RWPE2 (cell line): ENCODE measurements at regions not wholly inside any gene's neighbourhood (a gene's known extent, or its start where the extent isn't known, plus 50 kb on each side); places are given as distances from the start of the nearest gene placed in this dataset.

Experiments used
- ATAC-seq: fragments of 200-7000 bp; cut with Tn5 transposase; 3 replicates; pipeline ENCODE4 v1.9.1; 2021; ENCODE audit warnings: low read depth
- DNase-seq: peaks from one replicate; pipeline ENCODE4 v3.0.0-alpha.2; 2020; ENCODE audit warnings: low spot score
- H3K27ac ChIP-seq: fragments of 450-650 bp; 2 replicates; pipeline ENCODE4 v1.5.1; 2017; ENCODE audit warnings: mild to moderate bottlenecking; ENCODE audit not compliant: poor library complexity, severe bottlenecking
- H3K27me3 ChIP-seq: fragments of 250-450 bp; sonication (Bioruptor Pico); 2 replicates; pipeline ENCODE4 v1.5.1; 2021; ENCODE audit warnings: mild to moderate bottlenecking, moderate library complexity; ENCODE audit not compliant: insufficient read depth, poor library complexity, severe bottlenecking
- H3K36me3 ChIP-seq: fragments of 250-450 bp; sonication (Bioruptor Pico); 2 replicates; pipeline ENCODE4 v1.5.1; 2020; ENCODE audit warnings: low read depth, mild to moderate bottlenecking, moderate library complexity
- H3K4me1 ChIP-seq: fragments of 250-450 bp; sonication (Bioruptor Pico); 2 replicates; pipeline ENCODE4 v1.5.1; 2021; ENCODE audit warnings: mild to moderate bottlenecking, moderate library complexity; ENCODE audit not compliant: insufficient read depth, poor library complexity, severe bottlenecking
- H3K4me3 ChIP-seq: fragments of 250-450 bp; sonication (Bioruptor Pico); 2 replicates; pipeline ENCODE4 v1.5.1; 2021; ENCODE audit warnings: mild to moderate bottlenecking, moderate library complexity; ENCODE audit not compliant: severe bottlenecking
- H3K9me3 ChIP-seq: fragments of 250-450 bp; sonication (Bioruptor Pico); 2 replicates; pipeline ENCODE4 v1.5.1; 2021; ENCODE audit warnings: mild to moderate bottlenecking, moderate library complexity; ENCODE audit not compliant: severe bottlenecking
- TF ChIP-seq, protein P1 (sequence below): fragments of 450-650 bp; IDR thresholded peaks from one replicate; pipeline ENCODE4 v1.5.1; 2017; ENCODE audit warnings: mild to moderate bottlenecking, moderate library complexity; ENCODE audit not compliant: poor library complexity, severe bottlenecking

DNA sequence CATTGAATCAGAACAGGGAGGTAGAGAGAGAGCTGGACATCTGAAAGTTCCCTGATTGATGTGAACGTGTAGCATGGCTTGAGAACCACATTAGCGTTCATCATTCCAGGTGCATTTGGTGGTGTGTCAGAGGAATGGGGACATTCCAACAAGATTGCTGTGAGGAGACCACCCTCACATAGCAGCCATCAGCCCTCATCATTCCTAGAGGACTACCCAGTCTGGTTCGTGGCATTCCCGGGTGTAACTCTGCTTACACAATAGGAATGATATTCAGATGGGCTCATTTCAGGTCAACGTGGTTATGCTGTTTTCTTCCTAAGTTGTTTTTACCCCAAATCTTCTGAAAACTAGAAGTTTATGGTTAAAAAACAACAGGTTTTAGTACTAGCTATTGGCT lies 62.2 kb upstream of the KLHL31 start:
- ATAC-seq (no peak), DNase-seq (no peak)
- Histone ChIP-seq H3K27ac (no peak overlapping the region), H3K9me3 (no peaks in the 10 kb centered on the region), H3K27me3 (no peaks in the 10 kb centered on the region), H3K36me3 (no peaks in the 10 kb centered on the region), H3K4me3 (no peak overlapping the region), H3K4me1 (peaks cover 6% of the 10 kb centered on the region)
- TF ChIP-seq, protein P1, sequence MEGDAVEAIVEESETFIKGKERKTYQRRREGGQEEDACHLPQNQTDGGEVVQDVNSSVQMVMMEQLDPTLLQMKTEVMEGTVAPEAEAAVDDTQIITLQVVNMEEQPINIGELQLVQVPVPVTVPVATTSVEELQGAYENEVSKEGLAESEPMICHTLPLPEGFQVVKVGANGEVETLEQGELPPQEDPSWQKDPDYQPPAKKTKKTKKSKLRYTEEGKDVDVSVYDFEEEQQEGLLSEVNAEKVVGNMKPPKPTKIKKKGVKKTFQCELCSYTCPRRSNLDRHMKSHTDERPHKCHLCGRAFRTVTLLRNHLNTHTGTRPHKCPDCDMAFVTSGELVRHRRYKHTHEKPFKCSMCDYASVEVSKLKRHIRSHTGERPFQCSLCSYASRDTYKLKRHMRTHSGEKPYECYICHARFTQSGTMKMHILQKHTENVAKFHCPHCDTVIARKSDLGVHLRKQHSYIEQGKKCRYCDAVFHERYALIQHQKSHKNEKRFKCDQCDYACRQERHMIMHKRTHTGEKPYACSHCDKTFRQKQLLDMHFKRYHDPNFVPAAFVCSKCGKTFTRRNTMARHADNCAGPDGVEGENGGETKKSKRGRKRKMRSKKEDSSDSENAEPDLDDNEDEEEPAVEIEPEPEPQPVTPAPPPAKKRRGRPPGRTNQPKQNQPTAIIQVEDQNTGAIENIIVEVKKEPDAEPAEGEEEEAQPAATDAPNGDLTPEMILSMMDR, result no peak

DNA sequence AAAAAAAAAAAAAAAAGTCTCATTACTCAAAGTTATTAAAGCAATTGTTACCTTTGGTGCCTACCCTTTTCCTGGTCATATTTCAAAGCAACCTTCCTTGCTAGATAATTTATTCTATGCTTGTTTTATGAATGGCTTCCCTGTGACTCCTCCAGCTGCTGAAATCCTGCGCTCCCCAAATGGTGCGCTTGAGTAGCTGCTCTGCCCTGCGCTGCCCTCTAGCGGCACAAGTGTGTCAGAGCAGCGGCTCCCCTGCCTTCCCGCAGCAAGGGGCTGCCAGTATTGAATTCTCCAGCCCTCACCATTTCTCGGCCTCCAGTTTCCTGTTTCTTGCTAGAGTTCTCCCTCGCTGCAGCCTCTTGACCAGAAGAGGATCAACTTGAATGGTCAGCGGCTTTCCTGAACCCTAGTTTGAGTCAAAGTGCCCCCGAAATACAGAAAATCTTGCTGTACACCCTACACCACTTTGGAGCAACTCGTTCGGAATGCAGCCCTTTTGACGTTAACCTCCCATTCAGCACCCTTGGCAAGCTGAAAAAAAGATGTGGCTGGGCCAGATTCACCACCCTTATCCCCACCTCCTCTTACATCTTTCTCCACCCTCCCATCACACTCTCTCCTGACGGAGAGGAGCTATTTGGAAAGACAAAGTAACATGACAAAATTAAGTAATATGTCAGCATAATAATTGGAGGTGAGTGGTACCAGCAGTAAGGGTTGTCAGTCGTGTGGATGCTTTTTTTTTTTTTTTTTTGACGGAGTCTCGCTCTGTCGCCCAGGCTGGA lies 60.4 kb upstream of the KLHL31 start:
- no peak overlapping the region for H3K27ac ChIP-seq
- no peaks in the 10 kb centered on the region for H3K36me3 ChIP-seq
- DNase-seq (no peak), ATAC-seq (peak; percentile 66; the same call in 2 of the 3 replicates)
- TF ChIP-seq, protein P1, result peak; percentile 89
- no peaks in the 10 kb centered on the region for H3K27me3 ChIP-seq
- no peaks in the 10 kb centered on the region for H3K9me3 ChIP-seq
- H3K4me3 ChIP-seq, result no peak overlapping the region
- H3K4me1 ChIP-seq, result peaks cover 6% of the 10 kb centered on the region

DNA sequence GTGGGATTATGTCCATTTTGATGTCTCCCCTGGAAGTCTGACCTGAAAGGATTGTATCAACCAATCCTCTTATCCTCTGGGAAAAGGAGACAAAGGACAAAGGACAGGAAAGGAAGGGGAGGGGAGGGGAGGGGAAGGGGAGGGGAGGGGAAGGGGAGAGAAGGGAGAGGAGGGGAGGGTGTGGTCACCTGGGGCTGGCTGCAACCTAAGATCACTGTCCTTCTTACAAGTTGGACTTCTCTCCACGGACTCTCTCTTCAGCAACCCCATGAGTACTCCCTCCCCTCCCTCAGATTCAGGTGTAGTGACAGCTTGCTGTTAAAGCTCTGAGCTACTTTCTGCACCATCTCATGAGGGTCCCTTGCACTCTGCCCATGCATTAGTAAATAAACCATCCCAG lies 58.9 kb upstream of the KLHL31 start:
- no peaks in the 10 kb centered on the region for H3K9me3 ChIP-seq
- H3K4me3 ChIP-seq, result no peak overlapping the region
- no peaks in the 10 kb centered on the region for H3K27me3 ChIP-seq
- DNase-seq (no peak), ATAC-seq (no peak)
- H3K36me3 ChIP-seq, result no peaks in the 10 kb centered on the region
- TF ChIP-seq, protein P1, result no peak
- H3K4me1 ChIP-seq, result peaks cover 6% of the 10 kb centered on the region
- H3K27ac ChIP-seq, result no peak overlapping the region

GRCh38 chr6:53723331-53723730 lies 57.8 kb upstream of the KLHL31 start:
- ATAC-seq (no peak), DNase-seq (no peak)
- TF ChIP-seq, protein P1, result no peak
- Histone ChIP-seq H3K27ac (no peak overlapping the region), H3K27me3 (no peaks in the 10 kb centered on the region), H3K36me3 (no peaks in the 10 kb centered on the region), H3K4me3 (no peak overlapping the region), H3K4me1 (peaks cover 2% of the 10 kb centered on the region), H3K9me3 (no peaks in the 10 kb centered on the region)

- Histone ChIP-seq H3K4me1 (no peaks in the 10 kb centered on the region), H3K36me3 (no peaks in the 10 kb centered on the region), H3K27ac (no peak overlapping the region), H3K4me3 (no peak overlapping the region), H3K27me3 (no peaks in the 10 kb centered on the region), H3K9me3 (no peaks in the 10 kb centered on the region)
- TF ChIP-seq, protein P1, result no peak
- DNase-seq (no peak), ATAC-seq (no peak)
Observed at GRCh38 chr6:53721766-53722165, 56.2 kb upstream of the KLHL31 start.
